ENCODE measurements at regions not wholly inside any gene's neighbourhood (a gene's known extent, or its start where the extent isn't known, plus 50 kb on each side); places are given as distances from the start of the nearest gene placed in this dataset.

DNA sequence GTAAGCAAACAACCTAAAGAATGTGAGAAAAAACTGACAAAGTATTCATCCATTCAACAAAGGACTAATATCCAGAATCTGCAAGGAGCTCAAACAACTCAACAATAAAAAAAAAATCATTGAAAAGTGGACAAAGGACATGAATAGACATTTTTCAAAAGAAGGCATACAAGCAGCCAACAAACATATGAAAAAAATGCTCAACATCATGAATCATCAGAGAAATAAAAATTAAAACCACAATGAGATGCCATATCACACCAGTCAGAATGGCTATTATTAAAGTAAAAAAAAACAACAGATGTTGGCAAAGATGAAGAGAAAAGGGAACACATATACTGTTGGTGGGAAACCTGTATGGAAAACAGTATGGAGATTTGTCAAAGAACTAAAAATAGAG lies 120.7 kb upstream of the ADGRL3 start:
- no peak for DNase-seq (ENCODE audit: low read depth)
- TF ChIP-seq, protein P1, sequence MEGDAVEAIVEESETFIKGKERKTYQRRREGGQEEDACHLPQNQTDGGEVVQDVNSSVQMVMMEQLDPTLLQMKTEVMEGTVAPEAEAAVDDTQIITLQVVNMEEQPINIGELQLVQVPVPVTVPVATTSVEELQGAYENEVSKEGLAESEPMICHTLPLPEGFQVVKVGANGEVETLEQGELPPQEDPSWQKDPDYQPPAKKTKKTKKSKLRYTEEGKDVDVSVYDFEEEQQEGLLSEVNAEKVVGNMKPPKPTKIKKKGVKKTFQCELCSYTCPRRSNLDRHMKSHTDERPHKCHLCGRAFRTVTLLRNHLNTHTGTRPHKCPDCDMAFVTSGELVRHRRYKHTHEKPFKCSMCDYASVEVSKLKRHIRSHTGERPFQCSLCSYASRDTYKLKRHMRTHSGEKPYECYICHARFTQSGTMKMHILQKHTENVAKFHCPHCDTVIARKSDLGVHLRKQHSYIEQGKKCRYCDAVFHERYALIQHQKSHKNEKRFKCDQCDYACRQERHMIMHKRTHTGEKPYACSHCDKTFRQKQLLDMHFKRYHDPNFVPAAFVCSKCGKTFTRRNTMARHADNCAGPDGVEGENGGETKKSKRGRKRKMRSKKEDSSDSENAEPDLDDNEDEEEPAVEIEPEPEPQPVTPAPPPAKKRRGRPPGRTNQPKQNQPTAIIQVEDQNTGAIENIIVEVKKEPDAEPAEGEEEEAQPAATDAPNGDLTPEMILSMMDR (IDR thresholded peaks at IDR 0.05; ENCODE audit: insufficient read depth, low read depth, low read length) = no peak
- H3K4me3 ChIP-seq (ENCODE audit: low read depth, low read length) = no peak overlapping the region

DNA sequence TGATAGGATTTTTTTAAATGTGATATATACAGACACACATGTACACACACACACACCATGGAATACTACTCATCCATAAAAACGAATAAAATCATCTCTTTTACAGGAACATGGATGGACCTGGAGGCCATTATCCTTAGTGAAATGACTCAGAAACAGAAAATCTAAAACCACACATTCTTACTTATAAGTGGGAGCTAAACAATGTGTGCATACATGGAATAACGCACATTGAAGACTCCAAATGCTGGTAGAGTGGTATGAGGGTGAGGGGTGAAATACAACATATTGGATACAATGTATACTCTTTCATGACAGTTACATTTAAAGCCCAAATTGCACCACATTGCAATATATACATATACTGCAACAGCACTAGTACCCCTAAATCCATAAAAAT lies 120.2 kb upstream of the ADGRL3 start:
- no peak for DNase-seq (ENCODE audit: low read depth)
- TF ChIP-seq, protein P1 (IDR thresholded peaks at IDR 0.05; ENCODE audit: insufficient read depth, low read depth, low read length) = no peak
- no peak overlapping the region for H3K4me3 ChIP-seq (ENCODE audit: low read depth, low read length)

DNA sequence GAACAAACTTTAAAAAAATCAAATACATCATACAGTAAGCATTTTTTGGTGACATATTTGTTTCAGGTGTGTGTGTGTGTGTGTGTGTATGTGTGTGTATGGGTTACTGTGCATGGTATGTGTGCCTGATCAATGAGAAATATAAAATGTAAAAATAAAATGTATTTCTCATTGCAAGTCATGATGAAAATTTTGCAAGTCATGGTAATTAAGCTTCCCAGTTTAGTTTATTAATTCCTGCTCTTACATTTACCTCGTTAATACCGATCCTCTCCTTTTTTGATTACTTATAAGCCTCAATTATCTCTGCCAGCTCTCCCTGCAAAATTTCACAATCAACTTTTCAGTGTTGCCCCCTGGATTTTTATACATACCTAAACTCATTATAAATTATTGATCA lies 114.6 kb upstream of the ADGRL3 start:
- DNase-seq (ENCODE audit: low read depth) = no peak
- TF ChIP-seq, protein P1 (IDR thresholded peaks at IDR 0.05; ENCODE audit: insufficient read depth, low read depth, low read length) = no peak
- no peak overlapping the region for H3K4me3 ChIP-seq (ENCODE audit: low read depth, low read length)

DNA sequence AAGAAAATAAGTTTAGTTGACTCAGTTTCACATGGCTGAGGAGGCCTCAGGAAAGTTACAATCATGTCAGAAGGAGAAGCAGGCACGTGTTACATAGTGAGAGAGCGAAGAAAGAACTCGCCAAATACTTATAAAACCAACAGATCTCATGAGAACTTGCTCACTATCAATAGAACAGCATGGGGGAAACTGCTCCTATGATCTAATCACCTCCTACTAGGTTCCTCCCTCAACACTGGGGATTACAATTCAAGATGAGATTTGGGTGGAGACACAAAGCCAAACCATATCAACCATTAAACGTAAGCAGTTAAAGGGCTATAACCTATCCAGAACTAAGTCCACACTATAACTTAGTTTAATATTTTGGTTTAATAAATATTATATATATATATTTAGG lies 113.8 kb upstream of the ADGRL3 start:
- TF ChIP-seq, protein P1 (IDR thresholded peaks at IDR 0.05; ENCODE audit: insufficient read depth, low read depth, low read length) = no peak
- no peak for DNase-seq (ENCODE audit: low read depth)
- no peak overlapping the region for H3K4me3 ChIP-seq (ENCODE audit: low read depth, low read length)

DNA sequence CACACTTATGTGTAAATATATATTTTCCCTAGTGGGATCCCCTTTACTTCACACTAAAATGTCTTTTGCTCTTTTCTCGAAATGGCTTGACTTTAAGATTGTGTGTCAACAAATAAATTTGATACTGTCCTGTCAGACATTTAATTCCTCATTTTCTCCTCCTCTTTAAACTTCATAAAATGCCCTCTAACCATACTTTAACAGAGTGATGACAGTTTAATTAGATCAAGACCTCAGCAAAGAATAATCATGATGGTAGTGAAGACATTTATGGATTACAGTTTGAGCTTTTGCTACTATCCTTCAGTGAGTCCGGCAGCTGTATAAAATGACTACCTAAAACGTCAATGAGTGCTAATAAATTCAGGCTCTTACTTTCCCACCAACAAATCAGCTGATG lies 113.1 kb upstream of the ADGRL3 start:
- no peak for DNase-seq (ENCODE audit: low read depth)
- TF ChIP-seq, protein P1 (IDR thresholded peaks at IDR 0.05; ENCODE audit: insufficient read depth, low read depth, low read length) = no peak
- no peak overlapping the region for H3K4me3 ChIP-seq (ENCODE audit: low read depth, low read length)

DNA sequence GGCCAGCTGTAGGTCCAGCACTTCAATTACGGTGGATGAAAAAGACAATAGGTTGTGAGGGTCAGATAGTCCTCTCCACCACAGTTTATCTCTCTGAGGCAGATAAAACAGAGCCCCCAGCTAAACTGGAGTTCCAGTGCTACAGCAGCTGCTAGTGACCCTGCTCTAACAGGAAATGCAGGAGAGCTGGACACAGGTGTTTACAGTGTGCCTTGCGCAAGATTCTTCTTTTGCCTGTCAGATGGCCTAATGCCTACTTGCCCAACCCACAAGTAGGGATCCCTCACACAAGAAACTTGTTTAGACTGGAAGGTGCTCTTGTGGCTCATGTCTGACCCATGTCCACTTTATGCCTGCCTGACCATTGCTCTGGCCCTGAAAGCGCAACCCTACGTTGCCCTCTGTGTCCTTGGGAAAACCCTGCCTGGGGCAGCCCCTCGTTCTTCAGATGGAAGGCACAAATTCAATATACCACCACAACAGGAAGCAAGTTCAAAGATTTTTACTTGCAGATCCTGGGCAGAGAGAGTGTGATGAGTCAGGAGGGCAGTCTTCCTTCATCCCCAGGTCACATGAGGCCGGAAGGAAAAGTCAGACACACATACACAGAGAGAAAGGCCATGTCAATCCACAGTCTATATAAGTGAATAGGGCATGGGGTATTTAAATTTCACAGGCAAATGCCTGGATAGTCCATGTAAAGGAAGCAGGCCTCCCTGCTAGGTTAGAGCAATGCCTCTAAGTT lies 105.1 kb upstream of the ADGRL3 start:
- TF ChIP-seq, protein P1 (IDR thresholded peaks at IDR 0.05; ENCODE audit: insufficient read depth, low read depth, low read length) = no peak
- DNase-seq (ENCODE audit: low read depth) = no peak
- no peak overlapping the region for H3K4me3 ChIP-seq (ENCODE audit: low read depth, low read length)

DNA sequence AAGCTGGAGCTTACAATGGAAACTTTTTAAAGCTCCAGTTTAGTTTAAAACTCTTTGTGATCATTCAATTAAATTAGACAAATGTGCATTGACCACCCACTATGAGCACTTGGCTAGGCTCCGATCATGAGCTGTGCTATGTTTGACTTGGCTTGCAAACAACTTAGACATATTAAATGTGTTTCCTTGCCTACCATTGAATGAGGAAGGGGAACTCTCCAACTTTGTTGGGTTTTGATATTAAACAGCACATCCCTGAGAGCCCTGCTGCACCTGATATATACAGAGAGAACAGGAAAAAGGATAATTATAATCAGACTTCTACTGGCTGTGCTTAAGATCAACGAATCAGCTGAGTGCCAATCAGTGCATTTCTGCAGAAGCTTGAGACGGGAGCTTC lies 71.4 kb upstream of the ADGRL3 start:
- DNase-seq (ENCODE audit: low read depth) = no peak
- TF ChIP-seq, protein P1 (IDR thresholded peaks at IDR 0.05; ENCODE audit: insufficient read depth, low read depth, low read length) = no peak
- H3K4me3 ChIP-seq (ENCODE audit: low read depth, low read length) = no peak overlapping the region

Measured in fibroblast of villous mesenchyme (primary cell).